ENCODE measurements at regions not wholly inside any gene's neighbourhood (a gene's known extent, or its start where the extent isn't known, plus 50 kb on each side); places are given as distances from the start of the nearest gene placed in this dataset.

- TF ChIP-seq CTCF (IDR thresholded peaks at IDR 0.05) (no peak), POLR2A (IDR thresholded peaks at IDR 0.05) (no peak)
These were observed 129.0 kb downstream of the EVA1A start for GRCh38 chr2:75431763-75432162.
